ENCODE measurements at regions not wholly inside any gene's neighbourhood (a gene's known extent, or its start where the extent isn't known, plus 50 kb on each side); places are given as distances from the start of the nearest gene placed in this dataset.

DNA sequence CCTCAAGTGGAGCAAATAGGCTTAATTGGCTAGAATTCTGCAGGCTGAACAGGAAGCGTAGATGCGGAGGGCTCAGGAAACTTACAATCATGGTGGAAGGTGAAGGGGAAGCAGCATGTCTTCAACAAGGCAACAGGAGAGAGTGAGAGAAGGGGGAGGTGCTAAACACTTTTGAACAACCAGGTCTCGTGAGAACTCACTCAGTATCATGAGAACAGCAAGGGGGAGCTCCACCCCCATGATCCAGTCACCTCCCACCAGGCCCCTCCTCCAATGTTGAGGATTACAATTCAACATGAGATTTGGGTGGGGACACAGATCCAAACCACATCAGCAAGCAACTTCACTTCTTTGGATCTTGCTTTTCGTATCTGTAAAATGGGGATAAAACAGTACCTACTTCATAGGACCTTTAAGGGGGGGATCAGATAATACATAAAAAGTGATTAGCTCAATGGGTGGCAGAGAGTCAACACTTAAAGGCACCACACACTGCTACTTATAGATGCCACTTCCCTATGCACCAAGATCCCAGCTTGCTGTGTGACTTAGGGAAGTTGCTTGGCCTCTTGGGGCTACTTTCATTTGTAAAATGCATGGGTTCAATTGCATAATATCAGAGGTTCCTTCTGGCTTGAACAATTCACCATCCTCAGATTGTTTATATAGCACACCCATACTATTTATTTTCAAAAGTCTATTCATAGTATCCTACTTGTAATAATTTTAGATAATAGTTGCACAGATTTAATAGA, 184.8 kb upstream of the RPH3A start:
- H3K4me3 ChIP-seq (ENCODE audit: control insufficient read depth, low read depth, low read length), result no peak overlapping the region
- DNase-seq (ENCODE audit: low read depth), result no peak
- TF ChIP-seq, protein P1, sequence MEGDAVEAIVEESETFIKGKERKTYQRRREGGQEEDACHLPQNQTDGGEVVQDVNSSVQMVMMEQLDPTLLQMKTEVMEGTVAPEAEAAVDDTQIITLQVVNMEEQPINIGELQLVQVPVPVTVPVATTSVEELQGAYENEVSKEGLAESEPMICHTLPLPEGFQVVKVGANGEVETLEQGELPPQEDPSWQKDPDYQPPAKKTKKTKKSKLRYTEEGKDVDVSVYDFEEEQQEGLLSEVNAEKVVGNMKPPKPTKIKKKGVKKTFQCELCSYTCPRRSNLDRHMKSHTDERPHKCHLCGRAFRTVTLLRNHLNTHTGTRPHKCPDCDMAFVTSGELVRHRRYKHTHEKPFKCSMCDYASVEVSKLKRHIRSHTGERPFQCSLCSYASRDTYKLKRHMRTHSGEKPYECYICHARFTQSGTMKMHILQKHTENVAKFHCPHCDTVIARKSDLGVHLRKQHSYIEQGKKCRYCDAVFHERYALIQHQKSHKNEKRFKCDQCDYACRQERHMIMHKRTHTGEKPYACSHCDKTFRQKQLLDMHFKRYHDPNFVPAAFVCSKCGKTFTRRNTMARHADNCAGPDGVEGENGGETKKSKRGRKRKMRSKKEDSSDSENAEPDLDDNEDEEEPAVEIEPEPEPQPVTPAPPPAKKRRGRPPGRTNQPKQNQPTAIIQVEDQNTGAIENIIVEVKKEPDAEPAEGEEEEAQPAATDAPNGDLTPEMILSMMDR (IDR thresholded peaks at IDR 0.05; ENCODE audit: control insufficient read depth, insufficient read depth, low read depth, low read length, missing control alignments), result no peak

GRCh38 chr12:112607427-112607826, 184.1 kb upstream of the RPH3A start:
- no peak overlapping the region for H3K4me3 ChIP-seq (ENCODE audit: control insufficient read depth, low read depth, low read length)
- TF ChIP-seq, protein P1 (IDR thresholded peaks at IDR 0.05; ENCODE audit: control insufficient read depth, insufficient read depth, low read depth, low read length, missing control alignments), result no peak
- no peak for DNase-seq (ENCODE audit: low read depth)

GRCh38 chr12:112611908-112612307, 179.6 kb upstream of the RPH3A start:
- H3K4me3 ChIP-seq (ENCODE audit: control insufficient read depth, low read depth, low read length), result no peak overlapping the region
- DNase-seq (ENCODE audit: low read depth), result no peak
- TF ChIP-seq, protein P1 (IDR thresholded peaks at IDR 0.05; ENCODE audit: control insufficient read depth, insufficient read depth, low read depth, low read length, missing control alignments), result no peak

DNA sequence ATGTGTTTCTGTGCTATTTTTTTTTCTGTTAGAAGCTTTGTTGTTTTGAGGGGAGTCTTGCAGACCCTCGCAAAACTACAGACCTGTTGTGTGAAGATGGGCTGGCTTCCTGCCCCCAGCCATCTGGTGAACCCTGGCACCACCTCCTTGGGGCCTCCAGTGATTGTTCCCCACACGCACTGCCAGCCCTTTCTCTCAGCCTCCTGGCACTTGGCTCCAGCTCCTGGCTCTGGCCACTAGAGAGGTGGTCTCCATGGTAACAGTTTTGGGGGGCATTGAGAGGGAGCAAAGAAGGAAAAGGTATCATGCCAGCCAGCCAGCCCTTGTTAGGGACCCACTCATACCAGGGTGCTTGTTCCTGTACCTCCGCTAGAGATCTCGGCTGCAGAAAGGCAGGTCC, 176.4 kb upstream of the RPH3A start:
- H3K4me3 ChIP-seq (ENCODE audit: control insufficient read depth, low read depth, low read length), result no peak overlapping the region
- DNase-seq (ENCODE audit: low read depth), result no peak
- TF ChIP-seq, protein P1 (IDR thresholded peaks at IDR 0.05; ENCODE audit: control insufficient read depth, insufficient read depth, low read depth, low read length, missing control alignments), result no peak

DNA sequence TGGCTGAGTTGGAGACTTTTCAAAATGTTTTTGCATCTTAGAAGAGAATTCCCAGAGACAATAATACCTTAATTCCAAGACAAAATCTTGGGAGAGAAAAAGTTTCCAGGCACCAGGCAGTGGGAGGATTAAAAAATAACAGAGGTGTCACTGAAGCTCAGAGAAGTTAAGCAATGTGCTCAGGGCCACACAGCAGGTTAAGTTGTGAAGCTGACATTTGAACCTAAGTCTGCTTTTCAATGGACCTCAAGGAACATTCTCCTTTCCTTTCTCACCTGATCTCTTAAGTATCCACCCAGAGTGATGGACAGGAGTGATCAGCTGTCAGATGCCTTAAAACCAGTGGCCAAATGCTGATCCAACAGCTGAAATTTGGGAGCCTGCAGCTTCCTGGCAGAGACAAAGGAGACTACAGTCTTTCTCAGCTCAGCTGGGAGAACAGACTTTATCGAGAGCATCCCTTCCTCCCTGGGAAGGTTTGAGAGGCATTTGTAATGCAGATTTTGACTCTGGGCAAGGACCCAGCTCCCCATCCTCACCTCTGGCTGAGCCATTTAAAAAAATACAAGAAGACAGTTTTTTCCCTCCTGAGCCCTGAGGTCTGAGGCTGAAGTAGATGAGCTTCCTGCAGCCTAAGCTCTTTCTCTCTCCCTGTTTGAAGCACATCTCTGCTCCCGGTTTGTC, 174.9 kb upstream of the RPH3A start:
- no peak overlapping the region for H3K4me3 ChIP-seq (ENCODE audit: control insufficient read depth, low read depth, low read length)
- TF ChIP-seq, protein P1 (IDR thresholded peaks at IDR 0.05; ENCODE audit: control insufficient read depth, insufficient read depth, low read depth, low read length, missing control alignments), result no peak
- DNase-seq (ENCODE audit: low read depth), result no peak

DNA sequence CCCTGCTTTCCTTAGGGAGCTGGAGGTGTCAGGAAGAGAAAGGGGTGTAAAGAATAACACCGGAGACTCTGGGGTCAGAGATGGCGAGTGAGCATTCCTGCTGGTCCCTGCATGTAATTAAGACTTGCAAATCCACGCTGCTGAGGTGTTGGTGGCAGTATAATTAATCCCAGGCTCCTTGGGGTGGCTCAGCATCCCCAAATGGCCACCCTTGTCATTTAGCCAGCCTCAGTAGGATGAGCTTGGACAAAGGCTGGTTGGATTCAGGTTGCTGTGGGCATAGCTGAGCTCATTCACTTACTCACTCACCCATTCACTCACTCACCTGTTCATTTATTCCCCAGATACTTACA, 174.4 kb upstream of the RPH3A start:
- DNase-seq (ENCODE audit: low read depth), result no peak
- H3K4me3 ChIP-seq (ENCODE audit: control insufficient read depth, low read depth, low read length), result no peak overlapping the region
- TF ChIP-seq, protein P1 (IDR thresholded peaks at IDR 0.05; ENCODE audit: control insufficient read depth, insufficient read depth, low read depth, low read length, missing control alignments), result no peak
